Astrocyte of the spinal cord (primary cell): ENCODE measurements at regions not wholly inside any gene's neighbourhood (a gene's known extent, or its start where the extent isn't known, plus 50 kb on each side); places are given as distances from the start of the nearest gene placed in this dataset.

Source experiments
- DNase-seq: peaks from one replicate; pipeline ENCODE4 v3.0.0; 2011; ENCODE audit warnings: low read depth, low spot score
- H3K4me3 ChIP-seq: 2 replicates; pipeline ENCODE4 v1.5.1; 2011; ENCODE audit warnings: low read depth, mild to moderate bottlenecking, low read length, moderate library complexity
- in situ Hi-C: cut with HindIII; loops from 2 replicates; pipeline ENCODE4 v1.10.0; 2017; ENCODE audit warnings: low sequenced_read_pairs
- TF ChIP-seq, protein P1 (sequence below): IDR thresholded peaks from 2 replicates; pipeline ENCODE4 v1.5.1; 2012; ENCODE audit warnings: low read depth, mild to moderate bottlenecking, low read length, inconsistent platforms

DNA sequence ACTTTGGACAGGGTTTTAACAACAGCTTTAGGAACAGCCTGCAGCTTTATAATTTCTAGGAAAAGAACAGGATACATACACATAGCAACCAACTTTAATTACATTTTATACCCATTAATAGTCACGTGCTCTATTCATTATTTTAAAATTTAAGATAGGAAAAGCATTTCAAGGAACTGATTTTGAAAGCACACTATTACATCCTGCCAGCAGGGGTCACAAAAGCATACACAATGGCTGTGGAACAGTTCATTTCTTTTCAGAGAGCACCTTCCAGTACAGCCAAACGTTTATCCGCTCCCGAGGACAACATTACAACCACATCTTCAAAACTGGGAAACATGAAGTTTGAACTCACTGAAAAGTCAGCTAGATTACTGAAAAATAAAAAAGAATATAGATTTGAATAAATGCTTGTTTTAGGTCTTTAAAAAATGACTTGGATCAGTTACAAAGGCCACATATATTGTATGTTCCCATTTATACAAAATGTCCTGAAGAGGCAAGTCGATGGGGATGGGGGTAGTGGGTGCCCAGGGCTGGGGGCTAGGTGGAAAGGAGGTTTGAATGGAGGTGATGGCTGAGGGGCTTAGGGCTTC lies 104.6 kb upstream of the EXOC2 start:
- TF ChIP-seq, protein P1, sequence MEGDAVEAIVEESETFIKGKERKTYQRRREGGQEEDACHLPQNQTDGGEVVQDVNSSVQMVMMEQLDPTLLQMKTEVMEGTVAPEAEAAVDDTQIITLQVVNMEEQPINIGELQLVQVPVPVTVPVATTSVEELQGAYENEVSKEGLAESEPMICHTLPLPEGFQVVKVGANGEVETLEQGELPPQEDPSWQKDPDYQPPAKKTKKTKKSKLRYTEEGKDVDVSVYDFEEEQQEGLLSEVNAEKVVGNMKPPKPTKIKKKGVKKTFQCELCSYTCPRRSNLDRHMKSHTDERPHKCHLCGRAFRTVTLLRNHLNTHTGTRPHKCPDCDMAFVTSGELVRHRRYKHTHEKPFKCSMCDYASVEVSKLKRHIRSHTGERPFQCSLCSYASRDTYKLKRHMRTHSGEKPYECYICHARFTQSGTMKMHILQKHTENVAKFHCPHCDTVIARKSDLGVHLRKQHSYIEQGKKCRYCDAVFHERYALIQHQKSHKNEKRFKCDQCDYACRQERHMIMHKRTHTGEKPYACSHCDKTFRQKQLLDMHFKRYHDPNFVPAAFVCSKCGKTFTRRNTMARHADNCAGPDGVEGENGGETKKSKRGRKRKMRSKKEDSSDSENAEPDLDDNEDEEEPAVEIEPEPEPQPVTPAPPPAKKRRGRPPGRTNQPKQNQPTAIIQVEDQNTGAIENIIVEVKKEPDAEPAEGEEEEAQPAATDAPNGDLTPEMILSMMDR = peak; percentile 65
- DNase-seq = peak; percentile 66
- H3K4me3 ChIP-seq = no peak overlapping the region
- in situ Hi-C loops = no loop called here

DNA sequence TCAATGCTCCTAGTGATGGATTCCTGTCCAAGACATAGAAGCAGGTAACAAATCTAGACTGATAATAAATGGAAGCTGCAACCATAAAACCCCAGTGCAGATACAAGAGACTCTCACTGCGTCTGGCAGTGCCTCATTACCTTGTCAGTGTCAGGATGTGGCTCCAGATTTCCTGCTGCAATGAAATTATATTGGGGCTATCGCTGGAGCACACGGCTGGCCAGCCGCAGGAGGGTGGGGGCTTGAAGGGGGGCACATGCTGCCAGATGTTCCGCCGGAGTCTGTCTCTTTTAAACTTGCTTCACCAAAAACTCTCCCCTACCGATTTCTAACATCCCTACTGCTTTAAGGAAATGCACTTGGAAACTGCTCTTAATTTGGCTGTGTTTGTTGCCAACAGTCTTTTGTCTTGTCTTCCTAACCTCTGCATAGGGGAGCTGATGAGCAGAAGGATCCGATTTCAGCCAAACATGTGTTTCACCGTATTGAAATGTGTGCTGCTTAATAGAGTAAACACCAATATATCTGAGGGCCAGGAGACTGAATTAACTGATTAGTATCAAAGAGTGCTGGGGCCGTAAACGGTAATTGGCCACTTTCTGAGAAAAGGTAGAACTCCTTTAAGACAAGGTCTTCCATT lies 102.2 kb upstream of the EXOC2 start:
- in situ Hi-C loops = no loop called here
- no peak for DNase-seq
- TF ChIP-seq, protein P1 = no peak
- no peak overlapping the region for H3K4me3 ChIP-seq

DNA sequence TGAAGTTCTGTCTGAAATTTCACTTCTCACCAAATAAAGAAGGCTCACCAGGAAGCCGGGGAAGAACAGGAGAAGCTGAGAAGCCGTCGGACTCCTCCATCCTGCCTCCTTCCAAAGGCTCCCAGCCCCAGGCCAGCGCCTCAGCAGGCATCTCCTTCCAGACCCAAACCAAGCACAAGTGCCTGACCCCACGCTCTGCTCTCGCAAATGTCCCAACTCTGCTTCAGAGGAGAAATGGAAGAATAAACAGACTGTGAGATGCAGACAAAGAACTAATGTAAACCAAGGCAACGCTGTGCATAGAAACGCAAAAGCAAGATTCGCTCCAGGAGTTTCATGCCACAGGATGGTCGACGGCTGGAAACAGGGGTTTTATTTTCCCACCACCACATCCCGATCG lies 100.3 kb upstream of the EXOC2 start:
- no peak overlapping the region for H3K4me3 ChIP-seq
- TF ChIP-seq, protein P1 = no peak
- in situ Hi-C loops = no loop called here
- DNase-seq = no peak

DNA sequence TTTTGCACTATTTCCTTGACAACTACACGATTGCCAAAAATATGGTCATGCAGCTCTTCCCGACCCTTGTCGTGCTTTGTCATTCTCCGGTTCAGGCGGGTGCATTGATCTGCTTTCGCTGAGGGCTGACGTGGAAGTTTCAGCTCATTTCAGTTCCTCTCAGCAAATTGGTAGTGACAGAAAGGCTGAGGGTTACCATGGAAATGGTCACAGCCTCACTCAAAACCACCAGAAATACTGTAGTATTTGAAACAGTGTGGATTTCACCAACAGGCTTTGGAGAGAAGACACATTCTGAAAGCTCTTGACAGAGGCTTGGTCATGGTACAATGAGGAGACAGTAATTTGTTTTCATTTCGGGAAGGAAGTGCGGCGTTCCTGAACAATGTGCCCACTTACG lies 99.7 kb upstream of the EXOC2 start:
- in situ Hi-C loops = no loop called here

DNA sequence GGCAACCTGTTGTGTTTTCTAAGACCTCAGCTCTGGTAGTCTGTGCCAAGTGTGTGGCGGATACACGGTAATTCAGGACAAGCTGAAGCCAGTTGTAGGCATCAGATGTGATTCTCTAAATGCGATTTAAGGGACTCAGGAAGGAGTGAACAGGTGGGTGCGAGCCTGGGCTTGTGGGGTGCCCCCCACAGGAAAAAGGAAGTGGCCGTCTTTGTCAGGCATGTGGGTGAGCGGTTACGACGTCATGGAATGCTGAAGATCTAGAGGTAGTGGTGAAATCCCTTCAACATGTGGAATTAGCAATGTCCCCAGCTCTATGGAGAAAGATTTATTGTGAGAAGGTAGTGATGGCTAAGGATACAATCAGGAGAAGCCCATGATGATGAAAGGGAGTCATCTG lies 95.1 kb upstream of the EXOC2 start:
- no peak for DNase-seq
- no peak overlapping the region for H3K4me3 ChIP-seq
- in situ Hi-C loops = no loop called here
- TF ChIP-seq, protein P1 = no peak

More for the DNA sequence above, 99.7 kb upstream of the EXOC2 start:
- TF ChIP-seq, protein P1 = no peak
- DNase-seq = no peak
- H3K4me3 ChIP-seq = no peak overlapping the region

DNA sequence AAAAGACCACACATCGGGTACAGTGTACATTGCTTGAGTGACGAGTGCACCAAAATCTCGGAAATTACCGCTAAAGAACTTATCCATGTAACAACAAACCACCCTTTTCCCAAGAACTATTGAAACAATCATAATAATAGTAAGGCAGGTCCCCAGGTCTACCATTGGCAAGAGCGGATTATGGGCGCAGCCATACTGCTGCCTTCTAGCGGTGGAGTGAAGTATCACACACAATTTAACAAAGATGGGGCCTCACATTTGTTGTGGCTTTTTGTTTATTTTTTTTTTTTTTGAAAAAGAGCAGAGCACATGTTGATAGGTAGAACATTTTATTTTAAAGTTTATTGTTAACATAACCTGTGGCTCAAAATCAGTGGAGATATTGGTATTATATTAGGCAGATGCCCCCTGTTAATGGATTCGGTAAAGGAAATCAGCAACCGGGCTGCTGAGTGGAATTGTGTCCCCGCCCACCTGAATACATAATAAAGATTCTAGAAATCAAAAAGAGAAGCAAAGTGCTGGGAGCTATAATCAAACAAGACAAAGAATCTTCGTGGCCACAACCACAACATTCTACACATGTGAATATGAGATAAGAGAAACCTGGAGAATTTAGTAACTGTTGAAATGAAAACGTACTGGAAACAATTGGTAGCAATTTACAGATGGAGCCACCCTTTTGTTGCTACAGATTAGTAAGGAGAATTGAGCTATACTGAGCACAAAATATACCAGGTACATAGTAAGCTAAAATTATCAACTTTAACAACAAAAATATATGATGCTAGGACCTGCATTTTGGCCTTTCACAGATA lies 94.2 kb upstream of the EXOC2 start:
- DNase-seq = no peak
- H3K4me3 ChIP-seq = no peak overlapping the region
- TF ChIP-seq, protein P1 = peak; percentile 43
- in situ Hi-C loops = no loop called here
